Endothelial cell of umbilical vein (primary cell): ENCODE measurements at regions not wholly inside any gene's neighbourhood (a gene's known extent, or its start where the extent isn't known, plus 50 kb on each side); places are given as distances from the start of the nearest gene placed in this dataset.

Experiments used
- BruUV-seq: library from RNA; stranded (reverse); fragments of 400-500 nt; replicated peaks from 2 replicates; lab custom pipeline; 2021; lab: Mats Ljungman, UMichigan
- CTCF ChIA-PET: fragments of 300-600, 350-600 bp; sonication (Branson Sonifier 250); formaldehyde crosslinking; loops from one replicate; lab custom pipeline; 2021; ENCODE audit warnings: antibody characterized with exemption, inconsistent platforms; lab: Charles Lee
- POLR2A ChIA-PET: fragments of 300-600, 350-600 bp; sonication (Branson Sonifier 250); formaldehyde crosslinking; loops from one replicate; lab custom pipeline; 2021; ENCODE audit warnings: antibody characterized with exemption, inconsistent platforms; lab: Charles Lee
- DNase-seq: peaks from one replicate; pipeline ENCODE4 v3.0.0-alpha.2; 2011; ENCODE audit warnings: low read depth, low spot score
- FAIRE-seq: peaks from 2 replicates; lab custom pipeline; 2011; peaks lifted over from hg19 to GRCh38; lab: Jason Lieb, UNC
- H2AFZ ChIP-seq: 2 replicates; pipeline ENCODE4 v1.6.0; 2012; ENCODE audit warnings: low read depth, low read length, control low read depth, inconsistent platforms
- H3K27ac ChIP-seq: 2 replicates; pipeline ENCODE4 v1.5.1; 2011; ENCODE audit warnings: low read depth, mild to moderate bottlenecking, control low read depth, low read length, moderate library complexity; ENCODE audit not compliant: insufficient read depth
- H3K27me3 ChIP-seq, 2 experiments: 2 replicates each; pipeline versions ENCODE4 v1.6.0 to v1.6.1; 2011; ENCODE audit warnings: low read length in 2 of 2, mixed read lengths in 1 of 2; ENCODE audit not compliant: control insufficient read depth in 2 of 2, insufficient read depth in 2 of 2
- H3K36me3 ChIP-seq, 2 experiments: 2 replicates in 1 of 2; 3 replicates in 1 of 2; pipeline ENCODE4 v1.5.1; 2011; ENCODE audit warnings: low read length in 2 of 2, mild to moderate bottlenecking in 1 of 2, moderate library complexity in 1 of 2; ENCODE audit not compliant: control insufficient read depth in 2 of 2, insufficient read depth in 2 of 2; ENCODE audit errors: extremely low read depth in 1 of 2
- H3K4me1 ChIP-seq: 3 replicates; pipeline ENCODE4 v1.5.1; 2011; ENCODE audit warnings: mild to moderate bottlenecking, low read length; ENCODE audit not compliant: control insufficient read depth, insufficient read depth; ENCODE audit errors: extremely low read depth
- H3K4me2 ChIP-seq: 2 replicates; pipeline ENCODE4 v1.6.1; 2011; ENCODE audit warnings: low read length, control low read depth, mixed read lengths; ENCODE audit not compliant: insufficient read depth
- H3K4me3 ChIP-seq, 3 experiments: fragments of 200-600 bp in 1 of 3; sonication (generic), shearing (Covaris generic) in 1 of 3; replicated peaks in 1 of 3; 2 replicates each; pipeline ENCODE4 v1.5.1; 2011 to 2016; ENCODE audit warnings: control low read depth in 3 of 3, low read length in 3 of 3, mild to moderate bottlenecking in 2 of 3, inconsistent platforms in 1 of 3, low read depth in 1 of 3, moderate library complexity in 1 of 3; ENCODE audit not compliant: insufficient read depth in 1 of 3
- H3K79me2 ChIP-seq: 2 replicates; pipeline ENCODE4 v1.6.0; 2012; ENCODE audit warnings: low read length, inconsistent platforms; ENCODE audit not compliant: control insufficient read depth, insufficient read depth
- H3K9ac ChIP-seq: replicated peaks from 2 replicates; pipeline ENCODE3; 2011; ENCODE audit warnings: low read length, control low read depth; ENCODE audit not compliant: insufficient read depth; ENCODE audit errors: extremely low read depth
- H3K9me1 ChIP-seq: replicated peaks from 3 replicates; pipeline ENCODE4 v1.6.0; 2011; ENCODE audit warnings: mild to moderate bottlenecking, low read length; ENCODE audit not compliant: control insufficient read depth, insufficient read depth; ENCODE audit errors: extremely low read depth
- H3K9me3 ChIP-seq: replicated peaks from 2 replicates; pipeline ENCODE4 v1.5.1; 2012; ENCODE audit warnings: low read length, inconsistent platforms; ENCODE audit not compliant: control insufficient read depth, insufficient read depth
- H4K20me1 ChIP-seq: replicated peaks from 2 replicates; pipeline ENCODE3; 2011; ENCODE audit warnings: mild to moderate bottlenecking, low read length; ENCODE audit not compliant: control insufficient read depth, insufficient read depth; ENCODE audit errors: extremely low read depth
- EZH2 ChIP-seq: IDR thresholded peaks from 2 replicates; pipeline ENCODE4 v1.6.1; 2012; ENCODE audit warnings: borderline replicate concordance, low read depth, mild to moderate bottlenecking, moderate library complexity, low read length, inconsistent platforms; ENCODE audit not compliant: severe bottlenecking
- FOS ChIP-seq: IDR thresholded peaks from 2 replicates; pipeline ENCODE4 v1.6.1; 2011; ENCODE audit warnings: mild to moderate bottlenecking, low read length, moderate library complexity, borderline replicate concordance; ENCODE audit not compliant: insufficient read depth
- GATA2 ChIP-seq: IDR thresholded peaks from 2 replicates; pipeline ENCODE4 v1.7.0; 2011; ENCODE audit warnings: low read depth, mild to moderate bottlenecking, moderate library complexity, mixed read lengths, low read length; ENCODE audit not compliant: insufficient read length, insufficient read depth
- JUN ChIP-seq: IDR thresholded peaks from 2 replicates; pipeline ENCODE4 v1.6.1; 2011; ENCODE audit warnings: borderline replicate concordance, low read depth; ENCODE audit not compliant: insufficient read length, insufficient read depth
- MAX ChIP-seq: IDR thresholded peaks from 2 replicates; pipeline ENCODE4 v1.6.1; 2011; ENCODE audit not compliant: insufficient read depth, insufficient read length
- MYC ChIP-seq: IDR thresholded peaks from one replicate; pipeline ENCODE4 v1.6.1; 2011; ENCODE audit warnings: mild to moderate bottlenecking, low read depth, low read length
- POLR2A ChIP-seq: IDR thresholded peaks from 2 replicates; pipeline ENCODE4 v1.6.1; 2012; ENCODE audit warnings: low read depth, mild to moderate bottlenecking, control low read depth, low read length
- POLR2AphosphoS5 ChIP-seq: IDR thresholded peaks from 2 replicates; pipeline ENCODE4 v1.6.1; 2012; ENCODE audit warnings: low read depth, mild to moderate bottlenecking, control low read depth, low read length, moderate library complexity; ENCODE audit not compliant: insufficient read depth
- dilution Hi-C: fragments of 300-500 bp; cut with MboI; formaldehyde crosslinking; loops from one replicate; pipeline ENCODE4 v1.15.0; 2019; ENCODE audit warnings: low sequenced_read_pairs; ENCODE audit not compliant: extremely low pct_ligation_motif_present
- intact Hi-C: fragments of 100-400 bp; cut with micrococcal nuclease; formaldehyde crosslinking; loops from one replicate; pipeline ENCODE4 v1.10.0; 2022
- TF ChIP-seq, protein P1 (sequence below), 2 donors: IDR thresholded peaks; 1 replicate in 1 of 2; 2 replicates in 1 of 2; pipeline ENCODE4 v1.5.1; 2011; ENCODE audit warnings: low read length in 2 of 2, mild to moderate bottlenecking in 2 of 2, moderate library complexity in 2 of 2, control low read depth in 1 of 2, inconsistent platforms in 1 of 2, low read depth in 1 of 2; ENCODE audit not compliant: insufficient read depth in 1 of 2; ENCODE audit errors: extremely low read depth in 1 of 2

GRCh38 chr4:42719257-42719656 is 62.4 kb upstream of the ATP8A1 start:
- Histone ChIP-seq H4K20me1 (no peaks in the 10 kb centered on the region), H3K79me2 (no peaks in the 10 kb centered on the region), H3K4me2 (no peak overlapping the region), H3K27ac (no peak overlapping the region), H3K27me3 (no peaks in the 10 kb centered on the region), H3K4me1 (no peaks in the 10 kb centered on the region), H3K9ac (no peak overlapping the region), H3K36me3 (no peaks in the 10 kb centered on the region), H3K9me1 (no peaks in the 10 kb centered on the region), H2AFZ (no peak overlapping the region), H3K4me3 (no peak overlapping the region), H3K9me3 (no peaks in the 10 kb centered on the region)
- BruUV-seq, result no TSS peak
- TF ChIP-seq MAX (no peak), FOS (no peak), MYC (no peak), GATA2 (no peak), POLR2AphosphoS5 (no peak), JUN (no peak), POLR2A (no peak), EZH2 (no peak)
- TF ChIP-seq, protein P1, sequence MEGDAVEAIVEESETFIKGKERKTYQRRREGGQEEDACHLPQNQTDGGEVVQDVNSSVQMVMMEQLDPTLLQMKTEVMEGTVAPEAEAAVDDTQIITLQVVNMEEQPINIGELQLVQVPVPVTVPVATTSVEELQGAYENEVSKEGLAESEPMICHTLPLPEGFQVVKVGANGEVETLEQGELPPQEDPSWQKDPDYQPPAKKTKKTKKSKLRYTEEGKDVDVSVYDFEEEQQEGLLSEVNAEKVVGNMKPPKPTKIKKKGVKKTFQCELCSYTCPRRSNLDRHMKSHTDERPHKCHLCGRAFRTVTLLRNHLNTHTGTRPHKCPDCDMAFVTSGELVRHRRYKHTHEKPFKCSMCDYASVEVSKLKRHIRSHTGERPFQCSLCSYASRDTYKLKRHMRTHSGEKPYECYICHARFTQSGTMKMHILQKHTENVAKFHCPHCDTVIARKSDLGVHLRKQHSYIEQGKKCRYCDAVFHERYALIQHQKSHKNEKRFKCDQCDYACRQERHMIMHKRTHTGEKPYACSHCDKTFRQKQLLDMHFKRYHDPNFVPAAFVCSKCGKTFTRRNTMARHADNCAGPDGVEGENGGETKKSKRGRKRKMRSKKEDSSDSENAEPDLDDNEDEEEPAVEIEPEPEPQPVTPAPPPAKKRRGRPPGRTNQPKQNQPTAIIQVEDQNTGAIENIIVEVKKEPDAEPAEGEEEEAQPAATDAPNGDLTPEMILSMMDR (IDR thresholded peaks at IDR 0.05; ENCODE audit: extremely low read depth in 1 of 2, insufficient read depth in 1 of 2, low read depth in 1 of 2, low read length in 2 of 2), result no peak
- no peak for FAIRE-seq
- POLR2A ChIA-PET, result no interaction called here
- intact Hi-C loops (no loop called here), dilution Hi-C loops (no loop called here)
- CTCF ChIA-PET, result no interaction called here
- no peak for DNase-seq
